Peyer's patch (tissue), 4 donors: ENCODE measurements at regions not wholly inside any gene's neighbourhood (a gene's known extent, or its start where the extent isn't known, plus 50 kb on each side); places are given as distances from the start of the nearest gene placed in this dataset.

Experiments
- POLR2A ChIP-seq, 2 donors: fragments of 450-650 bp; IDR thresholded peaks; one replicate each; pipeline ENCODE4 v1.5.1; 2017; ENCODE audit warnings: antibody characterized with exemption in 2 of 2, mild to moderate bottlenecking in 2 of 2, moderate library complexity in 2 of 2
- TF ChIP-seq, protein P1 (sequence below), 6 experiments: fragments of 450-650 bp in 4 of 6; fragments of 200-600 bp in 2 of 6; sonication (generic) in 1 of 6; IDR thresholded peaks; one replicate each; pipeline ENCODE4 v1.5.1; 2017 to 2019; ENCODE audit warnings: antibody characterized with exemption in 6 of 6, mild to moderate bottlenecking in 3 of 6, moderate library complexity in 1 of 6

DNA sequence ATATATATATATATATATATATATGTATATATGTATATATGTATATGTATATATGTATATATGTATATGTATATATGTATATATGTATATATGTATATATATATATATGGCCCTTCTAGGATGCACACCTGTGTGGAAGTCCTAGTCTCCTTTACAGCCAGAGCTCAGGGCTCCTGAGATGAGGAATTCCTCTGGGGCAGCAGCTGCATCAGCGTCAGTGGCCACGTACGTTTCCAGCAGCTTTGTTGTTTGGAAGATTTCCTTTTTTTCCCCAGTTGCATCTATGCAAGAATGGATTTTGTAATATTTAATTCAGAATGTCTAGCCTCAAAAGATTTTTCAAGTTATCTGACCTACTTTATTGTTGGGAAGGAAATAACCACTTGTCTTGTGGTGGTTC lies 68.6 kb downstream of the TNFAIP2 start:
- TF ChIP-seq, protein P1, sequence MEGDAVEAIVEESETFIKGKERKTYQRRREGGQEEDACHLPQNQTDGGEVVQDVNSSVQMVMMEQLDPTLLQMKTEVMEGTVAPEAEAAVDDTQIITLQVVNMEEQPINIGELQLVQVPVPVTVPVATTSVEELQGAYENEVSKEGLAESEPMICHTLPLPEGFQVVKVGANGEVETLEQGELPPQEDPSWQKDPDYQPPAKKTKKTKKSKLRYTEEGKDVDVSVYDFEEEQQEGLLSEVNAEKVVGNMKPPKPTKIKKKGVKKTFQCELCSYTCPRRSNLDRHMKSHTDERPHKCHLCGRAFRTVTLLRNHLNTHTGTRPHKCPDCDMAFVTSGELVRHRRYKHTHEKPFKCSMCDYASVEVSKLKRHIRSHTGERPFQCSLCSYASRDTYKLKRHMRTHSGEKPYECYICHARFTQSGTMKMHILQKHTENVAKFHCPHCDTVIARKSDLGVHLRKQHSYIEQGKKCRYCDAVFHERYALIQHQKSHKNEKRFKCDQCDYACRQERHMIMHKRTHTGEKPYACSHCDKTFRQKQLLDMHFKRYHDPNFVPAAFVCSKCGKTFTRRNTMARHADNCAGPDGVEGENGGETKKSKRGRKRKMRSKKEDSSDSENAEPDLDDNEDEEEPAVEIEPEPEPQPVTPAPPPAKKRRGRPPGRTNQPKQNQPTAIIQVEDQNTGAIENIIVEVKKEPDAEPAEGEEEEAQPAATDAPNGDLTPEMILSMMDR (IDR thresholded peaks at IDR 0.05): no peak
- TF ChIP-seq POLR2A (IDR thresholded peaks at IDR 0.05): no peak
